ENCODE measurements at regions not wholly inside any gene's neighbourhood (a gene's known extent, or its start where the extent isn't known, plus 50 kb on each side); places are given as distances from the start of the nearest gene placed in this dataset.

GRCh38 chr2:60104514-60105505, 448.6 kb downstream of the BCL11A start (continued):
- TF ChIP-seq CHD7 (IDR thresholded peaks at IDR 0.05; ENCODE audit: insufficient replicate concordance, low read length) (no peak), FOSL1 (IDR thresholded peaks at IDR 0.05; ENCODE audit: insufficient read depth, low read depth, low read length) (no peak), NANOG (IDR thresholded peaks at IDR 0.05; ENCODE audit: insufficient read depth, low read depth, low read length, poor library complexity, severe bottlenecking) (no peak), POLR2A (IDR thresholded peaks at IDR 0.05; ENCODE audit: control extremely low read depth in 1 of 2, low read depth in 2 of 2, low read length in 2 of 2) (no peak), ATF3 (IDR thresholded peaks at IDR 0.05; ENCODE audit: insufficient read depth, low read depth, low read length) (no peak), BCL11A (IDR thresholded peaks at IDR 0.05; ENCODE audit: low read depth in 2 of 2, low read length in 2 of 2) (no peak), CTBP2 (IDR thresholded peaks at IDR 0.05; ENCODE audit: borderline replicate concordance, insufficient read depth, insufficient read length, low read length) (no peak), RNF2 (IDR thresholded peaks at IDR 0.05; ENCODE audit: borderline replicate concordance, low read depth, low read length, missing control alignments, poor library complexity, severe bottlenecking) (no peak)
